Mucosa of stomach (tissue), 1 donor: ENCODE measurements at regions not wholly inside any gene's neighbourhood (a gene's known extent, or its start where the extent isn't known, plus 50 kb on each side); places are given as distances from the start of the nearest gene placed in this dataset.
A peak's percentile ranks its signal among the peaks of the same experiment; 100 is the strongest.

ENCODE experiments used
- H3K27me3 ChIP-seq: one replicate; pipeline ENCODE4 v1.7.0; 2013; ENCODE audit warnings: mild to moderate bottlenecking, low read length; ENCODE audit not compliant: control insufficient read depth, insufficient read depth
- H3K36me3 ChIP-seq: one replicate; pipeline ENCODE4 v1.7.0; 2013; ENCODE audit warnings: low read length; ENCODE audit not compliant: control insufficient read depth, insufficient read depth
- H3K4me1 ChIP-seq: one replicate; pipeline ENCODE4 v1.7.0; 2013; ENCODE audit warnings: mild to moderate bottlenecking, low read length; ENCODE audit not compliant: control insufficient read depth, insufficient read depth
- H3K4me3 ChIP-seq: one replicate; pipeline ENCODE4 v1.7.0; 2013; ENCODE audit warnings: low read length
- H3K9ac ChIP-seq: one replicate; pipeline ENCODE4 v1.7.0; 2013; ENCODE audit warnings: mild to moderate bottlenecking, low read length, moderate library complexity
- H3K9me3 ChIP-seq: one replicate; pipeline ENCODE4 v1.7.0; 2013; ENCODE audit warnings: mild to moderate bottlenecking, low read length, moderate library complexity; ENCODE audit not compliant: control insufficient read depth
- donor health status: Pancreatic carcinoma.

- no peaks in the 10 kb centered on the region for H3K36me3 ChIP-seq
- no peak overlapping the region for H3K4me3 ChIP-seq
- no peak overlapping the region for H3K9ac ChIP-seq
- no peaks in the 10 kb centered on the region for H3K9me3 ChIP-seq
- peaks cover 45% of the 10 kb centered on the region for H3K4me1 ChIP-seq
- no peaks in the 10 kb centered on the region for H3K27me3 ChIP-seq
These were observed 141.7 kb downstream of the ZFP36L2 start for GRCh38 chr2:43084699-43085091.

- H3K9ac ChIP-seq = no peak overlapping the region
- H3K36me3 ChIP-seq = no peaks in the 10 kb centered on the region
- H3K27me3 ChIP-seq = no peaks in the 10 kb centered on the region
- no peak overlapping the region for H3K4me3 ChIP-seq
- H3K4me1 ChIP-seq = peaks cover 45% of the 10 kb centered on the region
- no peaks in the 10 kb centered on the region for H3K9me3 ChIP-seq
These were observed 142.4 kb downstream of the ZFP36L2 start for GRCh38 chr2:43083710-43084698.

- no peaks in the 10 kb centered on the region for H3K27me3 ChIP-seq
- no peak overlapping the region for H3K4me3 ChIP-seq
- no peaks in the 10 kb centered on the region for H3K9me3 ChIP-seq
- peak overlapping the region; percentile 17 for H3K9ac ChIP-seq
- peaks cover 45% of the 10 kb centered on the region for H3K4me1 ChIP-seq
- H3K36me3 ChIP-seq = no peaks in the 10 kb centered on the region
These were observed 143.3 kb downstream of the ZFP36L2 start for GRCh38 chr2:43082903-43083677.

DNA sequence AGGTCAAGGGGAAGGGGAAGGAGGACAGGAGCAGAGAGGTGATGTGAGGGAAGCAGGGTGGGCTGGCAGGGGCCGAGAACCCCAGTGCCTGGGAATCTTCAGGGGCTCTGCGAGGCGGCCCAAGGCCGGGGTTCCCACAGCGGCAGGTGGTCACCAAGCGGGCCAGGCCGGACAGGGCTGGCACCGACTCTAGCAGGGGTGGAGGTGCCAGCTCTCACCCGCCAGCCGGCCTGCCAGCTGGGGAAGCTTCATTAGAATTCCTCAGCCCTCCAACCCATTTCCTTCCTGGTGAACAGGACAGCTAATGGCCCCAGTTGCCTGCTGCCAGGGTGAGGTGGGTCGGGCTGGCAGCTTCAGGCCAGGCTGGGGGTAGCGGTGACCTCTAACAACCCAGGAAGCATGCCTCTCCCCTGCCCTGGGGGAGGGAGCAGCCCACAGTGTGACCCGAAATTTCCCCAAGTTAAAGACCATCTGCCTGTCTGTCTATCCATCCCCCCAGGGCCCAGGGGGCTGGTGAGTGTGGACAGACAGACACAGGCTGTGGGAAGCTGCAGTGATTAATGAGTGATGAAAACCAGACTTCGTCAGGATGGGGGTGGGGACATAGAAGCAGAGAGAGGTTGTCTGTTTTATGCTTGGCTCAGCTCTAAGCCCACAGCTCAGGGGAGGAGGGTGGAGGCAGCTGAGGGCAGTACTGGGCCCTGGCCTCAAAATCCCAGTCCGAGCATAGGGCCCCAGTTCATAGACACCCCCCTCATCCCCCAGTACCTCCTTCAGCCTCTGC lies 144.1 kb downstream of the ZFP36L2 start:
- Histone ChIP-seq H3K4me3 (no peak overlapping the region), H3K9ac (peak overlapping the region; percentile 17), H3K36me3 (no peaks in the 10 kb centered on the region), H3K27me3 (no peaks in the 10 kb centered on the region), H3K4me1 (peaks cover 45% of the 10 kb centered on the region), H3K9me3 (no peaks in the 10 kb centered on the region)

GRCh38 chr2:43081131-43081765 lies 145.2 kb downstream of the ZFP36L2 start:
- H3K9ac ChIP-seq = no peak overlapping the region
- H3K9me3 ChIP-seq = no peaks in the 10 kb centered on the region
- H3K27me3 ChIP-seq = no peaks in the 10 kb centered on the region
- peaks cover 40% of the 10 kb centered on the region for H3K4me1 ChIP-seq
- no peaks in the 10 kb centered on the region for H3K36me3 ChIP-seq
- no peak overlapping the region for H3K4me3 ChIP-seq

GRCh38 chr2:43080571-43081021 lies 145.8 kb downstream of the ZFP36L2 start:
- no peak overlapping the region for H3K4me3 ChIP-seq
- no peaks in the 10 kb centered on the region for H3K36me3 ChIP-seq
- H3K4me1 ChIP-seq = peaks cover 41% of the 10 kb centered on the region
- no peaks in the 10 kb centered on the region for H3K27me3 ChIP-seq
- H3K9me3 ChIP-seq = no peaks in the 10 kb centered on the region
- no peak overlapping the region for H3K9ac ChIP-seq

GRCh38 chr2:43078781-43079755 lies 147.3 kb downstream of the ZFP36L2 start:
- H3K9me3 ChIP-seq = no peaks in the 10 kb centered on the region

GRCh38 chr2:43078301-43078700 lies 148.1 kb downstream of the ZFP36L2 start:
- Histone ChIP-seq H3K9me3 (no peaks in the 10 kb centered on the region), H3K9ac (no peak overlapping the region), H3K27me3 (no peaks in the 10 kb centered on the region), H3K4me1 (peaks cover 35% of the 10 kb centered on the region), H3K4me3 (no peak overlapping the region), H3K36me3 (no peaks in the 10 kb centered on the region)

More at GRCh38 chr2:43078781-43079755, 147.3 kb downstream of the ZFP36L2 start:
- no peaks in the 10 kb centered on the region for H3K36me3 ChIP-seq
- no peak overlapping the region for H3K4me3 ChIP-seq
- H3K4me1 ChIP-seq = peaks cover 42% of the 10 kb centered on the region
- H3K27me3 ChIP-seq = no peaks in the 10 kb centered on the region
- H3K9ac ChIP-seq = no peak overlapping the region

- H3K9me3 ChIP-seq = no peaks in the 10 kb centered on the region
- H3K36me3 ChIP-seq = no peaks in the 10 kb centered on the region
- H3K4me1 ChIP-seq = peaks cover 31% of the 10 kb centered on the region
These were observed 148.5 kb downstream of the ZFP36L2 start for GRCh38 chr2:43077876-43078275.

GRCh38 chr2:43076676-43077075 lies 149.7 kb downstream of the ZFP36L2 start:
- H3K4me1 ChIP-seq = peaks cover 28% of the 10 kb centered on the region
- no peaks in the 10 kb centered on the region for H3K9me3 ChIP-seq
- H3K36me3 ChIP-seq = no peaks in the 10 kb centered on the region
- no peak overlapping the region for H3K9ac ChIP-seq
- no peak overlapping the region for H3K4me3 ChIP-seq
- H3K27me3 ChIP-seq = no peaks in the 10 kb centered on the region

More at GRCh38 chr2:43077876-43078275, 148.5 kb downstream of the ZFP36L2 start:
- Histone ChIP-seq H3K27me3 (no peaks in the 10 kb centered on the region), H3K4me3 (no peak overlapping the region), H3K9ac (no peak overlapping the region)
